ENCODE measurements at regions not wholly inside any gene's neighbourhood (a gene's known extent, or its start where the extent isn't known, plus 50 kb on each side); places are given as distances from the start of the nearest gene placed in this dataset.

DNA sequence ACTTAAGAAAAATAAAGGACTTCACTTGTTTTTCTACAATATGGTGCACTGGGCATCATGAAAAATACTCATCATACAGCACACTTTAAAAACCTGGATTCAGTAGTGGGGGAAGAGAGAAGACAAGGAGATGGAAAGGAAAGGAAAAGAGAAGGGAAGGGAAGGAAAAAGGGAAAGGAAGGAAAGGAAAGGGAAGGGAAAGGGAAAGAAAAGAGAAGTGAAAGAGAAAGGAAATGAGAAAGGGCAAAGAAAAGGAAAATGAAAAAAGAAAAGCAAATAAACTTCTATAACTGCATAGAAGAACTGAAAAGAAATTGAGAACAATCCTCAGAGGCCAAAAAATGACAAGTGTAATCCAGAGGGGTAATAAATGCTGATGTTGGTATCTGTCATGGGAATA is 388.1 kb upstream of the PKDCC start:
- intact Hi-C loops (cut with micrococcal nuclease) = no loop called here
- Mint-ChIP-seq H3K4me1 (no peaks in the 10 kb centered on the region), H3K27me3 (ENCODE audit: low read depth in 3 of 3) (peaks cover 0 to 1% (median 0%) of the 10 kb centered on the region in 3 donors), H3K27ac (no peak overlapping the region), H3K36me3 (no peaks in the 10 kb centered on the region), H3K4me3 (no peak overlapping the region), H3K9me3 (peaks cover 2 to 20% (median 10%) of the 10 kb centered on the region in 7 donors)
- Histone ChIP-seq H3K9me3 (replicated peaks in 1 of 2; ENCODE audit: control insufficient read depth in 1 of 2, insufficient read depth in 1 of 2, low read length in 2 of 2) (peaks cover 0 to 4% of the 10 kb centered on the region in 2 donors), H2AFZ (ENCODE audit: insufficient read depth, low read depth, low read length, poor library complexity, severe bottlenecking) (no peak overlapping the region), H3K4me2 (replicated peaks; ENCODE audit: extremely low read depth, low read length, poor library complexity, severe bottlenecking) (no peak overlapping the region), H3K27me3 (ENCODE audit: control insufficient read depth in 2 of 2, insufficient read depth in 2 of 2, low read length in 2 of 2) (no peaks in the 10 kb centered on the region), H3K27ac (ENCODE audit: low read depth in 1 of 2, low read length in 2 of 2) (no peak overlapping the region), H4K20me1 (ENCODE audit: insufficient read depth, low read length) (no peaks in the 10 kb centered on the region), H3K36me3 (replicated peaks in 1 of 2; ENCODE audit: control insufficient read depth in 1 of 2, insufficient read depth in 2 of 2, low read length in 2 of 2) (no peaks in the 10 kb centered on the region), H3K9ac (ENCODE audit: insufficient read depth, low read length, poor library complexity, severe bottlenecking) (no peak overlapping the region), H3K79me2 (ENCODE audit: insufficient read depth, low read length) (no peaks in the 10 kb centered on the region), H3K4me1 (ENCODE audit: control insufficient read depth in 1 of 2, insufficient read depth in 2 of 2, low read length in 2 of 2) (no peaks in the 10 kb centered on the region), H3K4me3 (replicated peaks in 1 of 3; ENCODE audit: low read depth in 2 of 3, low read length in 3 of 3) (no peak overlapping the region)
- no peak for DNase-seq
- TF ChIP-seq CTCF (IDR thresholded peaks at IDR 0.05) = no peak

DNA sequence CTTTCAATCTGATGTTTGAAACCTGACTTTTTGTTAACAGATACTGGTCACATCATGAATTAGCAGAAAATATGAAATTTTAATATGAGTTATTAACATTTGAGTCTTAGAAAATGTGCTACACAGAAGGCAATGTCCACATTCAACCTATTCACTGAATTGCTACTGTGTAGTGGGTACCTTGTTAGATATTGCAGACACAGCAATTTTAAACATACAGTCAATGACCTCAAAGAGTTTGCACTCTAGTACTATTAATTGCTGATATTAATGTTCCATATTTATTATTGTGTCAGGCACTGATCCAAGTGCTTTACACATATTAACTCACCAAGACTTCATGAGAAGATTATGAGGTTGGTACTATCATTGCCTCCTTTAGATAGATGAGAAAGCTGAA is 385.4 kb upstream of the PKDCC start:
- Histone ChIP-seq H3K79me2 (ENCODE audit: insufficient read depth, low read length) (no peaks in the 10 kb centered on the region), H4K20me1 (ENCODE audit: insufficient read depth, low read length) (no peaks in the 10 kb centered on the region), H3K36me3 (replicated peaks in 1 of 2; ENCODE audit: control insufficient read depth in 1 of 2, insufficient read depth in 2 of 2, low read length in 2 of 2) (no peaks in the 10 kb centered on the region), H3K4me3 (replicated peaks in 1 of 3; ENCODE audit: low read depth in 2 of 3, low read length in 3 of 3) (no peak overlapping the region), H3K9me3 (replicated peaks in 1 of 2; ENCODE audit: control insufficient read depth in 1 of 2, insufficient read depth in 1 of 2, low read length in 2 of 2) (peaks cover 0 to 4% of the 10 kb centered on the region in 2 donors), H3K4me1 (ENCODE audit: control insufficient read depth in 1 of 2, insufficient read depth in 2 of 2, low read length in 2 of 2) (no peaks in the 10 kb centered on the region), H3K9ac (ENCODE audit: insufficient read depth, low read length, poor library complexity, severe bottlenecking) (no peak overlapping the region), H3K4me2 (replicated peaks; ENCODE audit: extremely low read depth, low read length, poor library complexity, severe bottlenecking) (no peak overlapping the region), H2AFZ (ENCODE audit: insufficient read depth, low read depth, low read length, poor library complexity, severe bottlenecking) (no peak overlapping the region), H3K27me3 (ENCODE audit: control insufficient read depth in 2 of 2, insufficient read depth in 2 of 2, low read length in 2 of 2) (no peaks in the 10 kb centered on the region), H3K27ac (ENCODE audit: low read depth in 1 of 2, low read length in 2 of 2) (no peak overlapping the region)
- no peak overlapping the region for H3K4me3 Mint-ChIP-seq
- peaks cover 2 to 30% (median 12%) of the 10 kb centered on the region in 7 donors for H3K9me3 Mint-ChIP-seq
- H3K36me3 Mint-ChIP-seq = no peaks in the 10 kb centered on the region
- TF ChIP-seq CTCF (IDR thresholded peaks at IDR 0.05) = no peak
- H3K4me1 Mint-ChIP-seq = no peaks in the 10 kb centered on the region
- no peaks in the 10 kb centered on the region for H3K27me3 Mint-ChIP-seq (ENCODE audit: low read depth in 3 of 3)
- intact Hi-C loops (cut with micrococcal nuclease) = no loop called here
- no peak overlapping the region for H3K27ac Mint-ChIP-seq
- DNase-seq = no peak
